Astrocyte of the spinal cord (primary cell): ENCODE measurements at regions not wholly inside any gene's neighbourhood (a gene's known extent, or its start where the extent isn't known, plus 50 kb on each side); places are given as distances from the start of the nearest gene placed in this dataset.

Experiments
- DNase-seq: peaks from one replicate; pipeline ENCODE4 v3.0.0; 2011; ENCODE audit warnings: low read depth, low spot score
- H3K4me3 ChIP-seq: 2 replicates; pipeline ENCODE4 v1.5.1; 2011; ENCODE audit warnings: low read depth, mild to moderate bottlenecking, low read length, moderate library complexity
- in situ Hi-C: cut with HindIII; loops from 2 replicates; pipeline ENCODE4 v1.10.0; 2017; ENCODE audit warnings: low sequenced_read_pairs
- TF ChIP-seq, protein P1 (sequence below): IDR thresholded peaks from 2 replicates; pipeline ENCODE4 v1.5.1; 2012; ENCODE audit warnings: low read depth, mild to moderate bottlenecking, low read length, inconsistent platforms

DNA sequence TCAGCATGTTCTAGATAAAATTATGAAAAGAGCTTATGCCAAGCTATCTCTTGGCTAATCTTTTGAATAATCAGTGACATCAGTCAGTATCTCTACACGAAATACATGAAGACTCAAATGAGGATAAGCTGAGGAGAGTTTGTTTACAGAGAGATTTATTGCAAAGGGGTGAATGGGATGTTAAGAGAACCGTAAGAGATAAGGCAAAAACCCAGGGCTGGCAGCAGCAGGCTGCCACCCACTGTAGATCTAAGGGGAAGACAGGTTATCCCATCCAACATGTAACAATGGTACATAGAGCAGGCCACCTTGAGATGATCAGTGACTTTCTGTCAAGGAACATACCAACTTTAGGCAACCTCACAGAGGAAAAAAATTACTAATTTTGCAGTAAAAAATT, 432.1 kb upstream of the NR3C2 start:
- TF ChIP-seq, protein P1, sequence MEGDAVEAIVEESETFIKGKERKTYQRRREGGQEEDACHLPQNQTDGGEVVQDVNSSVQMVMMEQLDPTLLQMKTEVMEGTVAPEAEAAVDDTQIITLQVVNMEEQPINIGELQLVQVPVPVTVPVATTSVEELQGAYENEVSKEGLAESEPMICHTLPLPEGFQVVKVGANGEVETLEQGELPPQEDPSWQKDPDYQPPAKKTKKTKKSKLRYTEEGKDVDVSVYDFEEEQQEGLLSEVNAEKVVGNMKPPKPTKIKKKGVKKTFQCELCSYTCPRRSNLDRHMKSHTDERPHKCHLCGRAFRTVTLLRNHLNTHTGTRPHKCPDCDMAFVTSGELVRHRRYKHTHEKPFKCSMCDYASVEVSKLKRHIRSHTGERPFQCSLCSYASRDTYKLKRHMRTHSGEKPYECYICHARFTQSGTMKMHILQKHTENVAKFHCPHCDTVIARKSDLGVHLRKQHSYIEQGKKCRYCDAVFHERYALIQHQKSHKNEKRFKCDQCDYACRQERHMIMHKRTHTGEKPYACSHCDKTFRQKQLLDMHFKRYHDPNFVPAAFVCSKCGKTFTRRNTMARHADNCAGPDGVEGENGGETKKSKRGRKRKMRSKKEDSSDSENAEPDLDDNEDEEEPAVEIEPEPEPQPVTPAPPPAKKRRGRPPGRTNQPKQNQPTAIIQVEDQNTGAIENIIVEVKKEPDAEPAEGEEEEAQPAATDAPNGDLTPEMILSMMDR = no peak
- in situ Hi-C loops = no loop called here
- H3K4me3 ChIP-seq = no peak overlapping the region
- no peak for DNase-seq

- in situ Hi-C loops = no loop called here
- TF ChIP-seq, protein P1 = no peak
- no peak overlapping the region for H3K4me3 ChIP-seq
- peak; percentile 81 for DNase-seq
These were observed 426.0 kb upstream of the NR3C2 start for GRCh38 chr4:148868191-148868590.

DNA sequence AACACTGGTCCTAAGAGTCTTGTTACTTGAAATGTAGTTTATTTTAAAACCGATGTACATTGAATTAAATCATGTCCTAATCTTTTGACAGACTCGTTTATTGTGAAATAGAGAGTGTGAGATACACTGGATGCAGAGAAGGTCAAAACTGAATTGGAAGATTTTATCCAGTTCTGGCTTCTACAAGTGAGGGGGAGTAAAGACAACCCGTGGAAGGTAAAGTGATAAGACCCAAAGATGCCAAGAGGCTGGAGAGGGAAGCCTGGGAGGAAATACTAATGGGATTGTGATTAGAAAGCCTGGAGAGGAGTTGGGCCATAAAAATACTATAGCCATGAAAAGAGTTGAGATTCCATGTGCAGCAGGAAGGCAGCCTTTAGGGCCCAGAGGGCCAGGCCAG, 424.5 kb upstream of the NR3C2 start:
- DNase-seq = no peak
- no peak overlapping the region for H3K4me3 ChIP-seq
- in situ Hi-C loops = no loop called here
- TF ChIP-seq, protein P1 = no peak

GRCh38 chr4:148857973-148858534, 415.8 kb upstream of the NR3C2 start:
- DNase-seq = no peak
- TF ChIP-seq, protein P1 = no peak
- in situ Hi-C loops = no loop called here
- H3K4me3 ChIP-seq = no peak overlapping the region

GRCh38 chr4:148857239-148857972, 415.2 kb upstream of the NR3C2 start:
- DNase-seq = peak; percentile 15
- TF ChIP-seq, protein P1 = no peak
- in situ Hi-C loops = no loop called here
- H3K4me3 ChIP-seq = no peak overlapping the region

- in situ Hi-C loops = no loop called here
- no peak overlapping the region for H3K4me3 ChIP-seq
- TF ChIP-seq, protein P1 = no peak
- no peak for DNase-seq
These were observed 412.0 kb upstream of the NR3C2 start for GRCh38 chr4:148854203-148854602.
